ENCODE measurements at regions not wholly inside any gene's neighbourhood (a gene's known extent, or its start where the extent isn't known, plus 50 kb on each side); places are given as distances from the start of the nearest gene placed in this dataset.
A peak's percentile ranks its signal among the peaks of the same experiment; 100 is the strongest.

DNA sequence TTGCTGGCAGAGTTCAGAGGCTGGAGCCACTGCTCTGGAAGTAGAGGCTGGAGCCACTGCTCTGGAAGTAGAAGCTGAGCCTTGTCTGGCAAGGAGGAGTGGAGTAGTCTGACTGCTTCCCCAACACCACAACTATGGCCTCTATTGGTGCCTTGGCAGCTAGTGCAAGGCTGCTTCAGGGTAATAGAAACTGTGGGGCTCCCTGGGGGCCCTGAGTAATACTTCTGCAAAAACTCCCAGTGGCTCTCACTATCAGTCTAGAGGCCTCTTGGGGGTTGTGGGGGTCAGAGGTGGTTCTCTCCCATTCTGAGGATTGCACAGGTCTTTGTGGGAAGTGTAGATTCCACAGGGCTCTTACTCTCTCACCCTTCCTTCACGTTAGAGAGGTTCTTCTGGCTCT, 629.0 kb upstream of the PTPRD start:
- no peak for DNase-seq (ENCODE audit: low read depth)
- H3K4me3 ChIP-seq (ENCODE audit: control insufficient read depth, low read depth, low read length): no peak overlapping the region
- TF ChIP-seq, protein P1, sequence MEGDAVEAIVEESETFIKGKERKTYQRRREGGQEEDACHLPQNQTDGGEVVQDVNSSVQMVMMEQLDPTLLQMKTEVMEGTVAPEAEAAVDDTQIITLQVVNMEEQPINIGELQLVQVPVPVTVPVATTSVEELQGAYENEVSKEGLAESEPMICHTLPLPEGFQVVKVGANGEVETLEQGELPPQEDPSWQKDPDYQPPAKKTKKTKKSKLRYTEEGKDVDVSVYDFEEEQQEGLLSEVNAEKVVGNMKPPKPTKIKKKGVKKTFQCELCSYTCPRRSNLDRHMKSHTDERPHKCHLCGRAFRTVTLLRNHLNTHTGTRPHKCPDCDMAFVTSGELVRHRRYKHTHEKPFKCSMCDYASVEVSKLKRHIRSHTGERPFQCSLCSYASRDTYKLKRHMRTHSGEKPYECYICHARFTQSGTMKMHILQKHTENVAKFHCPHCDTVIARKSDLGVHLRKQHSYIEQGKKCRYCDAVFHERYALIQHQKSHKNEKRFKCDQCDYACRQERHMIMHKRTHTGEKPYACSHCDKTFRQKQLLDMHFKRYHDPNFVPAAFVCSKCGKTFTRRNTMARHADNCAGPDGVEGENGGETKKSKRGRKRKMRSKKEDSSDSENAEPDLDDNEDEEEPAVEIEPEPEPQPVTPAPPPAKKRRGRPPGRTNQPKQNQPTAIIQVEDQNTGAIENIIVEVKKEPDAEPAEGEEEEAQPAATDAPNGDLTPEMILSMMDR (conservative IDR thresholded peaks at IDR 0.05; ENCODE audit: control insufficient read depth, insufficient read depth, low read depth, low read length): no peak

DNA sequence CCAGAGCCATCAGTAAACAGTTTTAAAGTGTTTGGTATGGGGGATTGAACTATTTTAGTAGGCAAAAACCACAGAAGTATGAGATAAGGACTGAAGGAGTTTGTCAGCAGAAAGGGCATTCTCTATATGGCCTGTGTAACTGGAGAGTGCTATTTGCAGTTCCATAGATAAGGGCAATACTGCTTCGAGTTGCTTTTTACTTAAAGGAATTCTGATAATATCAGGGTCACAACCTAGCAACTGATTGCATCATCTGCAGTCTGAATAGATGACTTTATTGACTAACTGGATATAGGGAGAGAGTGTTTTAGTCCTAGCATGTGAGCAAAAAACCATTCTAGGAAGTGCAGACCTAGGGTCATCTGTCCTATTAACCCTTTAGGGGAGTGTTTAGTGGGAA, 645.2 kb upstream of the PTPRD start:
- DNase-seq (ENCODE audit: low read depth): no peak
- TF ChIP-seq, protein P1 (conservative IDR thresholded peaks at IDR 0.05; ENCODE audit: control insufficient read depth, insufficient read depth, low read depth, low read length): no peak
- no peak overlapping the region for H3K4me3 ChIP-seq (ENCODE audit: control insufficient read depth, low read depth, low read length)

DNA sequence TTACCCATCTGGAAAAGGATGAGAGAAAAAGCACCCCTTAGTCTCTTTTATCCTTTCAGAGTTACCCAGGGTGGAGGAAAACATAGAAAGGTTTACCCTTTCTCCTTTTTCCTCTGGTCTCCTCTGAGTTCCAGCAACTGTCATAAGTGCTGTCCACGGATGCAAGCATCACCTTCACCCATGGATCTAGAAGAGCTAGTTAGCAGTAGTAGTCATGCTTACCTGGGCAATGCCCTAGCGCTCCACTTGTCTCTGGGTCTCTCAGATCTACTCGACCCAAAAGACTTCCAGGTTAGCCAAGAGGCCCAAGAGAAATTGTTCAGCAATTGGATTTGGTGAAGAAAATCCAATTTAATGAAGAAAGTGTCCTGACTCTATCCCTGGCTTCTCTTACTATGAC, 656.2 kb upstream of the PTPRD start:
- DNase-seq (ENCODE audit: low read depth): peak; percentile 5
- H3K4me3 ChIP-seq (ENCODE audit: control insufficient read depth, low read depth, low read length): no peak overlapping the region
- TF ChIP-seq, protein P1 (conservative IDR thresholded peaks at IDR 0.05; ENCODE audit: control insufficient read depth, insufficient read depth, low read depth, low read length): no peak

DNA sequence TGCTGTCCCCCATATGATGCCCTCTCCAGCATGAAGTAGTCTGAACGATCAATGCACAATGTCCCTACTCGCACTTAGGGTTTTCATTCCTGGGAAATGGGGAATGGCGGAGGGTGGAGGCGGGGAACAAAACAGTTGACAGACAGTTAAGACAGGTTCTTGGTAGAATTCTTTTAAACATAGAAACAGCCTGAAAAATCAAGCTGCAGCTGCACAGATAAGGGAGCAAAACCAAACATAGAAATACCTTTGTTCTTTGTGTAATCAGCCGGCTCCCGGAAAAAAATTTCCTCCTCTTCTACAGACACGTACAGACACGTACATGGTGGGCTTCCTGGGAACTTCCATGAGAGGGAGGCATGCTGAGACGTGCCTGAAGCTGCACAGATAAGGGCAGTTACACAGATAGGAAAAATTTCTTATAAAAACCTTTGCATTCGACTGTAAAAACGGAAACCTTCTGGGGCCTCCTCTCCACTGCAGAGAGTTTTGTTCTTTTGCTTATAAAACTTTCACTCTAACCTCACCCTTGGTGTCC, 662.4 kb upstream of the PTPRD start:
- TF ChIP-seq, protein P1 (conservative IDR thresholded peaks at IDR 0.05; ENCODE audit: control insufficient read depth, insufficient read depth, low read depth, low read length): no peak
- no peak overlapping the region for H3K4me3 ChIP-seq (ENCODE audit: control insufficient read depth, low read depth, low read length)
- DNase-seq (ENCODE audit: low read depth): no peak

DNA sequence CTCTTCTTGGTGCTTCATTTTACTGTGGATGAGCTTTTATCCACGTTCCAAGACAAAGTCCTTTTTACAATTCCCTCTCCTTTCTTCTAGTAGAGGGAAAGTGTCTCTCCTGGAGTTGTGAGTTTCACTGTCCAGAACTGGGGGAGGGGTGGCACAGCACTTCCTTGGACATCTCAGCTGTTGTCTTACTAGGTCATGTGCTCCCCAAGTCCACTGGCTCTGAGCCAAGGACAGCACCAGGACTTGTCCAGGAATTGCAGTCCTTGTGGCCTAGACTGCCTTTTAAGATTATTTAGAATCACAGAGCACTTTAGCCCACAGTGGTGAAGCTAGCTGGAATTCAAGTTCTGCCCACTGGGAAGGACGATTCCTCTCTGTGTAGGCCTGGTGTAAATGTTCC, 700.2 kb upstream of the PTPRD start:
- peak; percentile 0 for DNase-seq (ENCODE audit: low read depth)
- H3K4me3 ChIP-seq (ENCODE audit: control insufficient read depth, low read depth, low read length): no peak overlapping the region
- TF ChIP-seq, protein P1 (conservative IDR thresholded peaks at IDR 0.05; ENCODE audit: control insufficient read depth, insufficient read depth, low read depth, low read length): no peak

DNA sequence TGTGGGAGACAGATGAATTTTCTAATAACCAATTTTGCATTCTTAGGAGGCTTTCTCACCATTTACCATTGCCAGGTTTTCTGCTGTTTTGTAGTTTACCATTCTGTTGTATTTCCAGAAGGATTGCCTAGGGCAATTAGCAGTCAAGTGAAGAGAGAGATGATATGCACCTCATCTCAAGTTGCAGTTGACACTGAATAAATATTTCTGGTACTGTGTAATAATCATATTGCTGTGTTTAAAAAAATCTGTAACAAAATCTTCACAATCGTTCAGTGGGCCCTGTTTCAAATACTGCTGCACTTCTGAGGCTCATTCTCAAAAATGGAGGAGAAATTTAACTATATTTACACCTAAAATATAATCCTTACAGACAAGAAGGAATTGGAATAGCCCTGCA, 706.1 kb upstream of the PTPRD start:
- TF ChIP-seq, protein P1 (conservative IDR thresholded peaks at IDR 0.05; ENCODE audit: control insufficient read depth, insufficient read depth, low read depth, low read length): no peak
- H3K4me3 ChIP-seq (ENCODE audit: control insufficient read depth, low read depth, low read length): no peak overlapping the region
- no peak for DNase-seq (ENCODE audit: low read depth)

DNA sequence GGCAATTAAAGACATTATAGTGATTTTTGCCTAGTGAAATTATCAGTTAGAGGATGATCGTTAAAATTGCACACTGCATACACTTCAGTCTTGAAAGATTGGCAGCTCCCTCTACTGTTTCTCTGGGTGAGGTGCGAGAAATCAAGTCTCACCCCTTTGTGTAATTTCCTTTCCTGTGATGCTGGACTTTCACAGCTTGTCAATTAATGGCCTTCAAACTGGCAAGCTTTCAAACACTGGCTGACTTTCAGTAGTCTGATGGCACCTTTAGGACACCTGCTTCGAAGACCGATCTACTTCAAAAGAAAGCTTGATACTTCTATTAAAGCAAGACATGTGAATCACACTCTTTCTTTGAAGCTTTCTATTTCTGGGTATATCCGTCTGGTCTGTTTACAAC, 706.7 kb upstream of the PTPRD start:
- peak; percentile 16 for DNase-seq (ENCODE audit: low read depth)
- TF ChIP-seq, protein P1 (conservative IDR thresholded peaks at IDR 0.05; ENCODE audit: control insufficient read depth, insufficient read depth, low read depth, low read length): peak; percentile 37
- H3K4me3 ChIP-seq (ENCODE audit: control insufficient read depth, low read depth, low read length): no peak overlapping the region
